SK-N-MC (cell line): ENCODE measurements at regions not wholly inside any gene's neighbourhood (a gene's known extent, or its start where the extent isn't known, plus 50 kb on each side); places are given as distances from the start of the nearest gene placed in this dataset.

ENCODE experiments used
- EZH2 ChIP-seq: fragments of 200-600 bp; sonication (generic); IDR thresholded peaks from one replicate; pipeline ENCODE4 v1.6.1; 2017; ENCODE audit warnings: antibody characterized with exemption
- POLR2AphosphoS5 ChIP-seq: IDR thresholded peaks from 2 replicates; pipeline ENCODE4 v1.6.1; 2012; ENCODE audit warnings: mild to moderate bottlenecking, low read depth, low read length, borderline replicate concordance

DNA sequence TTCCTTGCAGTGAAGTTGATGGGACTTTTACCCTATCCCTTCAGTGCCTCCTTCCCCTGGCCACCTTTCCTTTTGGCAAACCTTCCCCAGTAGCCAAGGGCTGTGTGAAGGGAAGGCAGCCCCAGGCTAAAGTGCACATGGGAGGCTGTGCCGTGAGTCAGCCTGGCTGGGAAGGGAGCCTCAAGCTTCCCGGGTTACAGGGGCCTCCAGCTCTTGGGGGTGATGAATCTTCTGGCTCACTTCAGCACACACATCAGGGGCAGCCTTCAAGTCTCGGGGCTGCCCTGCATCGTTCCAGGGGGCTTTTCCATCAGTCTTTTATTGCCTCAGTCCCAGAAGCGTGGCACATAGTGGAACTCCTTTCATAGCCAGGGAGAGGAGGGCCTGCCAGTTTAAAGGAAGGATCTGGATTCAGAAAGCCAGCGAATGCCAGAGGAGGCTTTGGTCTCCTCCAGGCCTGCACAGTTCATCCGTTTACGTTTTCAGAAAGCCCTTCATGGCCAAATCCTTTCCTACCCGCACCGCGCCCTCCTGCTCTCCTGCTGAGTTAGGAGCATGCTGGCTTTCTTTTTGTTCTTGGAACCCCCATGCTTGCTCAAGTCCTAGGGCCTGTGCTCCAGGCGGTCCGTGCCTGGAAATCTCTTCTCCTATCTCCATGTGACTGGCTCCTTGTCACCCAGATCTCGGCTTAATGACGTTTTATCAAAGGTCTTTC lies 134.8 kb upstream of the KLF4 start:
- TF ChIP-seq EZH2, result no peak
- no peak for TF ChIP-seq POLR2AphosphoS5
